ENCODE measurements at regions not wholly inside any gene's neighbourhood (a gene's known extent, or its start where the extent isn't known, plus 50 kb on each side); places are given as distances from the start of the nearest gene placed in this dataset.
"Not testable (repeated sequence)": the region's sequence is repeated elsewhere in the genome, so short reads cannot be mapped to it uniquely, and the experiment has no call there.

- H3K27ac ChIP-seq (ENCODE audit: low read depth in 2 of 2, low read length in 1 of 2): no peak overlapping the region
- no peak overlapping the region for H3K4me3 ChIP-seq (ENCODE audit: low read depth in 1 of 2, low read length in 2 of 2)
- no peaks in the 10 kb centered on the region for H3K27me3 ChIP-seq (ENCODE audit: control insufficient read depth in 1 of 2, insufficient read depth in 2 of 2, low read length in 2 of 2)
- H3K4me1 ChIP-seq (ENCODE audit: control insufficient read depth in 2 of 2, insufficient read depth in 2 of 2, low read length in 1 of 2): no peaks in the 10 kb centered on the region
- no peaks in the 10 kb centered on the region for H3K9me3 ChIP-seq (ENCODE audit: control insufficient read depth in 2 of 2, insufficient read depth in 1 of 2, low read depth in 1 of 2, low read length in 1 of 2)
- no peaks in the 10 kb centered on the region for H3K36me3 ChIP-seq (ENCODE audit: control insufficient read depth in 2 of 2, insufficient read depth in 2 of 2, low read length in 1 of 2)
- WGBS, 2 donors: 74 to 76% methylated on average over 2 of the region's 2 CpGs
Observed at GRCh38 chr7:92914645-92915044, 78.3 kb upstream of the CDK6 start.

- Histone ChIP-seq H3K27me3 (ENCODE audit: control insufficient read depth in 1 of 2, insufficient read depth in 2 of 2, low read length in 2 of 2) (no peaks in the 10 kb centered on the region), H3K9me3 (ENCODE audit: control insufficient read depth in 2 of 2, insufficient read depth in 1 of 2, low read depth in 1 of 2, low read length in 1 of 2) (no peaks in the 10 kb centered on the region), H3K4me1 (ENCODE audit: control insufficient read depth in 2 of 2, insufficient read depth in 2 of 2, low read length in 1 of 2) (no peaks in the 10 kb centered on the region), H3K36me3 (ENCODE audit: control insufficient read depth in 2 of 2, insufficient read depth in 2 of 2, low read length in 1 of 2) (no peaks in the 10 kb centered on the region), H3K4me3 (ENCODE audit: low read depth in 1 of 2, low read length in 2 of 2) (no peak overlapping the region), H3K27ac (ENCODE audit: low read depth in 2 of 2, low read length in 1 of 2) (no peak overlapping the region)
- WGBS, 2 donors: 80 to 95% methylated on average over 3 of the region's 3 CpGs
Observed at GRCh38 chr7:92913849-92914248, 77.5 kb upstream of the CDK6 start.

- Histone ChIP-seq H3K27me3 (ENCODE audit: control insufficient read depth in 1 of 2, insufficient read depth in 2 of 2, low read length in 2 of 2) (no peaks in the 10 kb centered on the region), H3K36me3 (ENCODE audit: control insufficient read depth in 2 of 2, insufficient read depth in 2 of 2, low read length in 1 of 2) (no peaks in the 10 kb centered on the region), H3K4me1 (ENCODE audit: control insufficient read depth in 2 of 2, insufficient read depth in 2 of 2, low read length in 1 of 2) (no peaks in the 10 kb centered on the region), H3K9me3 (ENCODE audit: control insufficient read depth in 2 of 2, insufficient read depth in 1 of 2, low read depth in 1 of 2, low read length in 1 of 2) (no peaks in the 10 kb centered on the region), H3K4me3 (ENCODE audit: low read depth in 1 of 2, low read length in 2 of 2) (no peak overlapping the region), H3K27ac (ENCODE audit: low read depth in 2 of 2, low read length in 1 of 2) (no peak overlapping the region)
- 94 to 96% methylated on average over 3 of the region's 3 CpGs for WGBS, 2 donors
Observed at GRCh38 chr7:92910976-92911375, 74.6 kb upstream of the CDK6 start.

- Histone ChIP-seq H3K27me3 (ENCODE audit: control insufficient read depth in 1 of 2, insufficient read depth in 2 of 2, low read length in 2 of 2) (no peaks in the 10 kb centered on the region), H3K4me3 (ENCODE audit: low read depth in 1 of 2, low read length in 2 of 2) (no peak overlapping the region), H3K27ac (ENCODE audit: low read depth in 2 of 2, low read length in 1 of 2) (no peak overlapping the region), H3K4me1 (ENCODE audit: control insufficient read depth in 2 of 2, insufficient read depth in 2 of 2, low read length in 1 of 2) (peaks cover 0 to 1% of the 10 kb centered on the region in 2 donors), H3K9me3 (ENCODE audit: control insufficient read depth in 2 of 2, insufficient read depth in 1 of 2, low read depth in 1 of 2, low read length in 1 of 2) (no peaks in the 10 kb centered on the region), H3K36me3 (ENCODE audit: control insufficient read depth in 2 of 2, insufficient read depth in 2 of 2, low read length in 1 of 2) (no peaks in the 10 kb centered on the region)
- 89 to 95% methylated on average over 2 of the region's 2 CpGs for WGBS, 2 donors
Observed at GRCh38 chr7:92909686-92910475, 73.5 kb upstream of the CDK6 start.

- H3K36me3 ChIP-seq (ENCODE audit: control insufficient read depth in 2 of 2, insufficient read depth in 2 of 2, low read length in 1 of 2): no peaks in the 10 kb centered on the region
- peak overlapping the region in 1 of 2 donors; percentile 29 for H3K27ac ChIP-seq (ENCODE audit: low read depth in 2 of 2, low read length in 1 of 2)
- 36 to 52% methylated on average over 7 of the region's 7 CpGs for WGBS, 2 donors
- H3K4me1 ChIP-seq (ENCODE audit: control insufficient read depth in 2 of 2, insufficient read depth in 2 of 2, low read length in 1 of 2): peaks cover 0 to 4% of the 10 kb centered on the region in 2 donors
- H3K4me3 ChIP-seq (ENCODE audit: low read depth in 1 of 2, low read length in 2 of 2): no peak overlapping the region
- no peaks in the 10 kb centered on the region for H3K9me3 ChIP-seq (ENCODE audit: control insufficient read depth in 2 of 2, insufficient read depth in 1 of 2, low read depth in 1 of 2, low read length in 1 of 2)
- no peaks in the 10 kb centered on the region for H3K27me3 ChIP-seq (ENCODE audit: control insufficient read depth in 1 of 2, insufficient read depth in 2 of 2, low read length in 2 of 2)
Observed at GRCh38 chr7:92904244-92905131, 68.1 kb upstream of the CDK6 start.

- H3K27me3 ChIP-seq (ENCODE audit: control insufficient read depth in 1 of 2, insufficient read depth in 2 of 2, low read length in 2 of 2): no peaks in the 10 kb centered on the region
- no peaks in the 10 kb centered on the region for H3K9me3 ChIP-seq (ENCODE audit: control insufficient read depth in 2 of 2, insufficient read depth in 1 of 2, low read depth in 1 of 2, low read length in 1 of 2)
- H3K4me1 ChIP-seq (ENCODE audit: control insufficient read depth in 2 of 2, insufficient read depth in 2 of 2, low read length in 1 of 2): no peaks in the 10 kb centered on the region
- H3K27ac ChIP-seq (ENCODE audit: low read depth in 2 of 2, low read length in 1 of 2): no peak overlapping the region
- H3K36me3 ChIP-seq (ENCODE audit: control insufficient read depth in 2 of 2, insufficient read depth in 2 of 2, low read length in 1 of 2): no peaks in the 10 kb centered on the region
- 83 to 84% methylated on average over 5 of the region's 5 CpGs for WGBS, 2 donors
- H3K4me3 ChIP-seq (ENCODE audit: low read depth in 1 of 2, low read length in 2 of 2): no peak overlapping the region
Observed at GRCh38 chr7:92898798-92899197, 62.4 kb upstream of the CDK6 start.

- H3K4me1 ChIP-seq (ENCODE audit: control insufficient read depth in 2 of 2, insufficient read depth in 2 of 2, low read length in 1 of 2); H3K27ac ChIP-seq (ENCODE audit: low read depth in 2 of 2, low read length in 1 of 2); H3K4me3 ChIP-seq (ENCODE audit: low read depth in 1 of 2, low read length in 2 of 2); H3K36me3 ChIP-seq (ENCODE audit: control insufficient read depth in 2 of 2, insufficient read depth in 2 of 2, low read length in 1 of 2); H3K27me3 ChIP-seq (ENCODE audit: control insufficient read depth in 1 of 2, insufficient read depth in 2 of 2, low read length in 2 of 2); H3K9me3 ChIP-seq (ENCODE audit: control insufficient read depth in 2 of 2, insufficient read depth in 1 of 2, low read depth in 1 of 2, low read length in 1 of 2): not testable (repeated sequence)
- 87 to 88% methylated on average over 2 of the region's 2 CpGs for WGBS, 2 donors
Observed at GRCh38 chr7:92894857-92895256, 58.5 kb upstream of the CDK6 start.

GRCh38 chr7:92889081-92889480 lies 52.7 kb upstream of the CDK6 start:
- 93% methylated on average over 3 of the region's 3 CpGs for WGBS, 2 donors
- Histone ChIP-seq H3K4me1 (ENCODE audit: control insufficient read depth in 2 of 2, insufficient read depth in 2 of 2, low read length in 1 of 2) (peaks cover 0 to 4% of the 10 kb centered on the region in 2 donors), H3K36me3 (ENCODE audit: control insufficient read depth in 2 of 2, insufficient read depth in 2 of 2, low read length in 1 of 2) (no peaks in the 10 kb centered on the region), H3K9me3 (ENCODE audit: control insufficient read depth in 2 of 2, insufficient read depth in 1 of 2, low read depth in 1 of 2, low read length in 1 of 2) (no peaks in the 10 kb centered on the region), H3K4me3 (ENCODE audit: low read depth in 1 of 2, low read length in 2 of 2) (no peak overlapping the region), H3K27me3 (ENCODE audit: control insufficient read depth in 1 of 2, insufficient read depth in 2 of 2, low read length in 2 of 2) (no peaks in the 10 kb centered on the region), H3K27ac (ENCODE audit: low read depth in 2 of 2, low read length in 1 of 2) (no peak overlapping the region)

Measured in esophagus (tissue), 2 donors.